HG03442 (cell line): ENCODE measurements at regions not wholly inside any gene's neighbourhood (a gene's known extent, or its start where the extent isn't known, plus 50 kb on each side); places are given as distances from the start of the nearest gene placed in this dataset.
A peak's percentile ranks its signal among the peaks of the same experiment; 100 is the strongest.
"Not testable (repeated sequence)": the region's sequence is repeated elsewhere in the genome, so short reads cannot be mapped to it uniquely, and the experiment has no call there.

Experiments
- ATAC-seq: cut with Tn5 transposase; IDR thresholded peaks from one replicate; pipeline ENCODE4 v1.9.1; 2021; ENCODE audit warnings: mild to moderate bottlenecking, moderate library complexity; ENCODE audit not compliant: unreplicated experiment

DNA sequence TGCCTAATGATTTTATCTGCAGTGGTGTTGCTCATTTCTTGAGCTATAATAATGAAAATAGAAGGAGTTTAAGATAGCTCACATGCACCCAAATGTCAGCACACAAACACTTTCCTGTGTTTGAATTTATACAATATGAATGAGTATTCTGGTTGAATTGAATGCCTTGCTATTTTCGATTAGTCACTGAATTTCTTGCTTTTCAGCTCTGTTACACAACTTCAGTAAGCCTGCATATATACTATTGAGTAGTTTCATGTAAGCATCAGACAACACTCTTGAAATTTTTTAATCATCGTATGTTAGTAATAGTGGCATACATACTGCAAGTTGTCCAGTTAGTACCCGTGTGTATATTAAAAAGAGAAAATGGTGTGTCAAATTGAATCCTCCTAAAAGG, 281.5 kb upstream of the GRIA1 start:
- ATAC-seq: no peak

- ATAC-seq: no peak
Observed at GRCh38 chr5:153209687-153210086, 280.8 kb upstream of the GRIA1 start.

DNA sequence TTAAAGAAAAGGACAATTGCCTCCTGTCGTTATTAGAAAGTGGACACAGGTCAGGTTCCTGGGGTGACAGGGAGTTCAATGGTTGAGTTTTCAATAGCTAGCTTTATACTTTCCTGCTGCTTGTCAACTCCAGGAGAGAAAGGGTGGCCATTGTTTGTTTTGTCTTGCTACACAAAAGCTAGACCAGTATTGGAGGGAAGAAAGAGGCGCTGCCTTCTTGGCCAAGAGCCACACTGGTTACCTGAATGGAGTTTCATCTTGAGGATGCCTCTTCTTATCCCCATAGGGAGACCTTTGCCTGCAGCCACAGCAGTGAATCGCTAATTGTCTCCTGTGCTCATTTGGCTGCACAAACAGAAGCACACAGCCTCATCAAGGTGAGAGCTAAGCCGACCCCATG, 279.4 kb upstream of the GRIA1 start:
- ATAC-seq: no peak

DNA sequence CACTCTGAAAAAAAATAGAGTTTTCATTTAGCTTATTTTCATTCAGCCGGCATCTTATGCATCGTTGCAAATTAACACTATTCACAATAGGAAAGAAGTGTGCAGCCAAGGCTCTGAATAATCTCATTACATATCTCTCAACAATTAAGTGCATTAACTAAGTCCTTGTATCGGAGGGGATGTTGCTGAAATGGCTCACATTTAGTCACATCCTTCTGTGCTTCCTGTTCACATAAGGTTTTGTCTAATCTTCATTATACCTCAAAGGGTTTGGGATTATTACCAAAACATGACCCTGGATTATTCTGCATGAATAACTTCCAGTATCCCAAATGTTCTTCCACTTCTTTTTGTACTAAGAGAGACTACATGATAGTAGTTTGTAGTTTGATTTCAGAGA, 278.0 kb upstream of the GRIA1 start:
- no peak for ATAC-seq

GRCh38 chr5:153222936-153223335, 267.5 kb upstream of the GRIA1 start:
- no peak for ATAC-seq

- ATAC-seq: no peak
Observed at GRCh38 chr5:153223376-153223775, 267.1 kb upstream of the GRIA1 start.

GRCh38 chr5:153224651-153225050, 265.8 kb upstream of the GRIA1 start:
- ATAC-seq: no peak

DNA sequence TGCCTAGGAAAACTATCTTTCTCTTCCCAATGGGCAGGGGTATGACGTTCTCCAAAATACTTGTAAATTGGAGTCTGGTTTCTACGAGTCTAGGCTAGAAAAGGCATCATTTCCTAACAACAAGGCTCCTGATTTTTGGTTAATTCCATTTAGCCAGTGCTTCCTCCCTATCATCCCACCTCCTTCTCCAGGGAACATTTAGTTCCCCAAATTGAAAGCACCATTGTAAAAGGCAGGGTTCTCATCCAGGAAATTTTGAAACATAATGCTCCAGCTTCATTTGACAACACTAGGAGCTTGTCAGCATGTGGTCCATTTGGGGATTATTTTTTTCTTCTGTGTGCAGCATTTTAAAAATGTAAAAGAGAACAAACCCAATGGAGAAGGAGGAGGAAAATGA, 256.5 kb upstream of the GRIA1 start:
- ATAC-seq: no peak

DNA sequence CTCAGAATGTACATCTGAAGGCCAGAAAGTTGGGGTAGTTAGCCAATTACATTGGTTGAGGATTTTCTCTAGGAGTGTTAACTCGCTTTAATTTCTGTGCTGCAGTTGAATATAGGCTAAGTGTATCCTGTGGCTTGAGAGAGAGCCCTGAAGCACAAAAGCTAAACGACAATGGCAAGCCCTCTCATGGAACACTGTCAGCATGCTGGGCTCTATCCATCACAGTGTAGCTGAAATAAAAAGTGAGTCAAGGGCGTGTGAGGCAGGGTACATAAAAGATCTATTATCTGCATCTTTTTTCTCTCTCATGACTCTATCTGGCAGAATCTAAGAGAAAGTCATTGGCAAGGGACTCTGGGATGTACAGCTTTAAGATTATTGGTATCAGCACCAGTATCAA, 254.2 kb upstream of the GRIA1 start:
- no peak for ATAC-seq

- ATAC-seq: peak; percentile 60
Observed at GRCh38 chr5:153237671-153238332, 252.7 kb upstream of the GRIA1 start.

- ATAC-seq: no peak
Observed at GRCh38 chr5:153257381-153257780, 233.1 kb upstream of the GRIA1 start.

GRCh38 chr5:153258469-153258868, 232.0 kb upstream of the GRIA1 start:
- ATAC-seq: no peak

GRCh38 chr5:153267506-153267905, 223.0 kb upstream of the GRIA1 start:
- no peak for ATAC-seq

GRCh38 chr5:153275695-153276094, 214.8 kb upstream of the GRIA1 start:
- ATAC-seq: no peak

DNA sequence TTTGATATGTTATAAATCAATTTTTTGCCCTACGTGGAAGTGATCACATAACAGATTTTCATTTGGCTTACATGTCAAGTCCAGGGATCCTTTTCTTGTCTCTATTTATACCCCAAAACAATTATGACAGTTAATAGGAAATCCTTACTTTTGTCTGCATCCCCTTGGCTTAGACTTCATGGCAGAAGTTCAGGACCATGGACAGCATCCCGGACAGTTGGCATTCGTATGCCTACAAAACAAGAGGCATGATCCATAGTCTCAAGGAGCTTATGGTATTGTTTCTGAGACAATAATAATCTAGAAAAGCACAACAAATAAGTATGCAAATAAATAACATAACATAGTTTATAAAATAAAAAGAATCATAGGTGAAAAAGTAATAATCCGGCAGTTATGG, 214.3 kb upstream of the GRIA1 start:
- no peak for ATAC-seq

GRCh38 chr5:153296251-153296844, 194.1 kb upstream of the GRIA1 start:
- not testable (repeated sequence) for ATAC-seq

DNA sequence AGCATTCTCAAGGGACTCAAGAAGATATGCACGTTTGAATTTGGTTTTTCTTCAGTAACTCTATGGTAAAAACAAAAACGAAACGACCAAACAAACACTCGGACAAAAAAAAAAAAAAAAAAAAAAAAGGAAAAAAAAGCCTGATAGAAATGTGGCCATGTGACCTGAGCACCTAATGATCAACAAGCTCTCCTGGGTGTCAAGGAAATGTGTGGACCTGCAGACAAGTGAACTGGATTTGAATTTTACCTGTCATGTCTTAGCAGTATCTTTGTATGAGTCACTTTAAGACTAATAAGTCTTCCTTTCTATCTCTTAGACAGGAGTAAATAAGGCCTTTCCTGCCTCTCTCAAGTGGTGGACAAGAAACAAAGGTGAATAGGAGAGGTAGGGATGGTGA, 190.6 kb upstream of the GRIA1 start:
- no peak for ATAC-seq

GRCh38 chr5:153308282-153308681, 182.2 kb upstream of the GRIA1 start:
- no peak for ATAC-seq

- no peak for ATAC-seq
Observed at GRCh38 chr5:153318556-153318955, 171.9 kb upstream of the GRIA1 start.

GRCh38 chr5:153321478-153321877, 169.0 kb upstream of the GRIA1 start:
- ATAC-seq: no peak

GRCh38 chr5:153340139-153340538, 150.3 kb upstream of the GRIA1 start:
- ATAC-seq: no peak

- ATAC-seq: no peak
Observed at GRCh38 chr5:153340738-153341137, 149.7 kb upstream of the GRIA1 start.

DNA sequence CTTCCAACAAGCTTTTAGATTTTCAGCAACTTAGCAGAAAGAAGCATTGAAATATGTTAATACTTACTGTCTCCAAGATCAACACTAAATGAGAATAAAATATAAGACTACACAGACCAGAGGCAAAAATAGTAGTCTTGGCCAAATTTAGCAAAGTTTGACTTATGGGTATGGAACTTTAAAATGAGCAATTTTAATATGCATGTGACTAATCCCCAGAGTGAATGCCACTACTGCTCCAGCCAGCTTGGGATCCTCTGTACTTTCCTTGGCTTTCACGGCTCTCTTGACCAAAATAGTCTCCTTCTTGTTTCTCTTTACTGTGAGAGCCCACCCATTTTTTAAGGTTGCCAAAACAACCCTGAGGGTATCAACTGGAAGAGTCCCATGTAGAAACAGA, 148.0 kb upstream of the GRIA1 start:
- no peak for ATAC-seq
